PC-3 (cell line): ENCODE measurements at regions not wholly inside any gene's neighbourhood (a gene's known extent, or its start where the extent isn't known, plus 50 kb on each side); places are given as distances from the start of the nearest gene placed in this dataset.

Experiments
- ATAC-seq: fragments of 200-7000 bp; cut with Tn5 transposase; 2 replicates; pipeline ENCODE4 v1.9.1; 2020; ENCODE audit warnings: mild to moderate bottlenecking, moderate library complexity
- BruUV-seq: library from RNA; stranded (reverse); fragments of 400-500 nt; replicated peaks from 2 replicates; lab custom pipeline; 2021; lab: Mats Ljungman, UMichigan
- CTCF ChIA-PET: fragments of 300-600 bp; sonication (Branson Sonifier 250); formaldehyde crosslinking; loops from one replicate; lab custom pipeline; 2022; ENCODE audit warnings: antibody characterized with exemption; lab: Charles Lee
- POLR2A ChIA-PET: fragments of 300-600 bp; sonication (Branson Sonifier 250); formaldehyde crosslinking; loops from one replicate; lab custom pipeline; 2022; ENCODE audit warnings: antibody characterized with exemption; ENCODE audit not compliant: unreplicated experiment; lab: Charles Lee
- DNase-seq: peaks from one replicate; pipeline ENCODE4 v3.0.0-alpha.2; 2015
- H2AFZ ChIP-seq: fragments of 300-600 bp; sonication (generic); 2 replicates; pipeline ENCODE4 v1.6.0; 2016; ENCODE audit warnings: antibody characterized with exemption, low read length
- H3F3A ChIP-seq: fragments of 300-600 bp; sonication (generic); one replicate; pipeline ENCODE4 v1.6.0; 2017; ENCODE audit warnings: antibody characterized with exemption, low read length, control low read depth, mild to moderate bottlenecking; ENCODE audit not compliant: unreplicated experiment
- H3K27ac ChIP-seq: fragments of 300-600 bp; sonication (generic); 2 replicates; pipeline ENCODE4 v1.5.1; 2016; ENCODE audit warnings: mild to moderate bottlenecking, low read length
- H3K27me3 ChIP-seq: fragments of 300-600 bp; sonication (generic); 2 replicates; pipeline ENCODE4 v1.6.1; 2016; ENCODE audit warnings: low read length, mixed read lengths
- H3K36me3 ChIP-seq: fragments of 300-600 bp; sonication (generic); 2 replicates; pipeline ENCODE4 v1.6.1; 2016; ENCODE audit warnings: low read depth, mixed run types, low read length, mixed read lengths
- H3K4me1 ChIP-seq: fragments of 300-600 bp; sonication (generic); 2 replicates; pipeline ENCODE4 v1.5.1; 2016; ENCODE audit warnings: low read length; ENCODE audit not compliant: insufficient read depth
- H3K4me2 ChIP-seq: fragments of 300-600 bp; sonication (generic); 2 replicates; pipeline ENCODE4 v1.6.0; 2016; ENCODE audit warnings: low read length
- H3K4me3 ChIP-seq: fragments of 300-600 bp; sonication (generic); 2 replicates; pipeline ENCODE4 v1.5.1; 2016; ENCODE audit warnings: mild to moderate bottlenecking, low read length, mixed read lengths
- H3K79me2 ChIP-seq: fragments of 300-600 bp; sonication (generic); 2 replicates; pipeline ENCODE4 v1.6.1; 2017; ENCODE audit warnings: low read length, mixed read lengths
- H3K9ac ChIP-seq: fragments of 300-600 bp; sonication (generic); 2 replicates; pipeline ENCODE4 v1.6.0; 2016; ENCODE audit warnings: mild to moderate bottlenecking, low read length
- H3K9me2 ChIP-seq: fragments of 300-600 bp; sonication (generic); replicated peaks from 2 replicates; pipeline ENCODE4 v1.6.1; 2016; ENCODE audit warnings: mixed run types, low read length, mixed read lengths
- H3K9me3 ChIP-seq: fragments of 300-600 bp; sonication (generic); 2 replicates; pipeline ENCODE4 v1.6.1; 2016; ENCODE audit warnings: low read length, mixed read lengths
- H4K20me1 ChIP-seq: fragments of 300-600 bp; sonication (generic); 2 replicates; pipeline ENCODE4 v1.6.1; 2016; ENCODE audit warnings: low read length, mixed read lengths
- CTCF ChIP-seq: fragments of 300-600 bp; sonication (generic); conservative IDR thresholded peaks from 2 replicates; pipeline ENCODE4 v1.5.1; 2017; ENCODE audit warnings: antibody characterized with exemption, low read depth, mild to moderate bottlenecking, low read length
- EZH2 ChIP-seq: fragments of 300-600 bp; sonication (generic); IDR thresholded peaks from one replicate; pipeline ENCODE4 v1.6.1; 2017; ENCODE audit warnings: antibody characterized with exemption, mild to moderate bottlenecking, low read length; ENCODE audit not compliant: unreplicated experiment
- EZH2phosphoT487 ChIP-seq: fragments of 300-600 bp; sonication (generic); IDR thresholded peaks from 2 replicates; pipeline ENCODE4 v1.6.1; 2018; ENCODE audit warnings: mild to moderate bottlenecking, antibody characterized with exemption, low read length, borderline replicate concordance
- intact Hi-C: fragments of 100-400 bp; cut with micrococcal nuclease; formaldehyde crosslinking; loops from 2 replicates; pipeline ENCODE4 v1.9.0; 2023

- Histone ChIP-seq H3K79me2 (no peaks in the 10 kb centered on the region), H3K27me3 (no peaks in the 10 kb centered on the region), H3K4me2 (no peak overlapping the region), H3K4me1 (peaks cover 24% of the 10 kb centered on the region), H3K36me3 (no peaks in the 10 kb centered on the region), H2AFZ (no peak overlapping the region), H3K4me3 (no peak overlapping the region), H3K9ac (no peak overlapping the region), H3F3A (no peaks in the 10 kb centered on the region), H4K20me1 (no peaks in the 10 kb centered on the region), H3K9me3 (no peaks in the 10 kb centered on the region), H3K27ac (no peak overlapping the region), H3K9me2 (no peaks in the 10 kb centered on the region)
- intact Hi-C loops: loop anchor here (2.0 to 10.0 kb wide), 4 partner anchors 45 to 325 kb away; partner anchors contain the start of gene PEX5L
- DNase-seq (no peak), ATAC-seq (no peak)
- no TSS peak for BruUV-seq
- TF ChIP-seq EZH2 (no peak), EZH2phosphoT487 (no peak), CTCF (no peak)
- ChIA-PET POLR2A (interaction anchor here (0.5 kb wide), 1 partner anchor 84 kb away, joined by 4 read pairs; no protein-coding TSS in a partner anchor), CTCF (interaction anchor here (1.1 kb wide), 1 partner anchor 236 kb away, joined by 4 read pairs; no protein-coding TSS in a partner anchor)
Observed at GRCh38 chr3:180359061-180359952, 242.7 kb upstream of the TTC14 start.

DNA sequence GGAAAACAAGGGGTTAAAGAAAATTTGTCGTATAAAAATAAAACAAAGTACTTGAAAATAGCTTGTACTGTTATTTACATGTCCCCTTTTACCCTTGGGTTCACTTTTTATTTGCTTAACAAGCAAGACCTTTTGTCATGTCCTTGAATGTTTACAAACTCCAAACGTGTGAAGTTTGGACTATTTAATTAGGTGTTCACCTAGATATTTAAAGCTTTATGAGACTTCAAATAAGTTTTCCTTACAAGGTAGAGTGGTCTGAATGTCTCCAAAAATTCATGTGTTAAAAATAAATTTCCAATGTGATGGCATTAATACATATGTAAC lies 242.0 kb upstream of the TTC14 start:
- POLR2A ChIA-PET: no interaction called here
- CTCF ChIA-PET: no interaction called here

More for the DNA sequence above, 242.0 kb upstream of the TTC14 start:
- Histone ChIP-seq H3K4me2 (no peak overlapping the region), H3F3A (no peaks in the 10 kb centered on the region), H3K4me1 (peaks cover 24% of the 10 kb centered on the region), H3K27me3 (no peaks in the 10 kb centered on the region), H3K27ac (no peak overlapping the region), H3K9ac (no peak overlapping the region), H3K79me2 (no peaks in the 10 kb centered on the region), H3K9me3 (no peaks in the 10 kb centered on the region), H3K4me3 (no peak overlapping the region), H4K20me1 (no peaks in the 10 kb centered on the region), H2AFZ (no peak overlapping the region), H3K36me3 (no peaks in the 10 kb centered on the region), H3K9me2 (no peaks in the 10 kb centered on the region)
- intact Hi-C loops: loop anchor here (2.0 to 10.0 kb wide), 4 partner anchors 45 to 325 kb away; partner anchors contain the start of gene PEX5L
- BruUV-seq: no TSS peak
- DNase-seq: no peak
- TF ChIP-seq EZH2phosphoT487: no peak
- TF ChIP-seq CTCF: no peak
- no peak for TF ChIP-seq EZH2
- ATAC-seq: no peak
